Brain microvascular endothelial cell (primary cell): ENCODE measurements at regions not wholly inside any gene's neighbourhood (a gene's known extent, or its start where the extent isn't known, plus 50 kb on each side); places are given as distances from the start of the nearest gene placed in this dataset.

ENCODE experiments used
- DNase-seq: peaks from one replicate; pipeline ENCODE4 v3.0.0-alpha.2; 2020
- H3K27ac ChIP-seq: fragments of 250-450 bp; sonication (Bioruptor Pico); 2 replicates; pipeline ENCODE4 v1.5.1; 2020; ENCODE audit warnings: mild to moderate bottlenecking, moderate library complexity
- H3K27me3 ChIP-seq: fragments of 250-450 bp; sonication (Bioruptor Pico); replicated peaks from 2 replicates; pipeline ENCODE4 v1.5.1; 2020; ENCODE audit warnings: mild to moderate bottlenecking
- H3K36me3 ChIP-seq: fragments of 250-450 bp; sonication (Bioruptor Pico); replicated peaks from 2 replicates; pipeline ENCODE4 v1.5.1; 2020; ENCODE audit warnings: mild to moderate bottlenecking
- H3K4me3 ChIP-seq: 2 replicates; pipeline ENCODE4 v1.5.1; 2011; ENCODE audit warnings: low read depth, mild to moderate bottlenecking, control low read depth, low read length, moderate library complexity
- CTCF ChIP-seq: IDR thresholded peaks from 2 replicates; pipeline ENCODE4 v1.5.1; 2011; ENCODE audit warnings: low read depth, mild to moderate bottlenecking, moderate library complexity, low read length, control low read depth, inconsistent platforms; ENCODE audit errors: missing control alignments
- in situ Hi-C: cut with HindIII; loops from 2 replicates; pipeline ENCODE4 v1.10.0; 2017; ENCODE audit warnings: low sequenced_read_pairs, low pct_ligation_motif_present

GRCh38 chr10:131546086-131546810 is 234.7 kb upstream of the TCERG1L start:
- Histone ChIP-seq H3K27me3 (no peaks in the 10 kb centered on the region), H3K4me3 (no peak overlapping the region), H3K36me3 (no peaks in the 10 kb centered on the region), H3K27ac (no peak overlapping the region)
- in situ Hi-C loops: no loop called here
- no peak for DNase-seq
- no peak for TF ChIP-seq CTCF

- Histone ChIP-seq H3K36me3 (no peaks in the 10 kb centered on the region), H3K27ac (no peak overlapping the region), H3K4me3 (no peak overlapping the region), H3K27me3 (no peaks in the 10 kb centered on the region)
- DNase-seq: no peak
- no peak for TF ChIP-seq CTCF
- in situ Hi-C loops: no loop called here
Measured at GRCh38 chr10:131547129-131547799, 235.7 kb upstream of the TCERG1L start.

- Histone ChIP-seq H3K27me3 (no peaks in the 10 kb centered on the region), H3K36me3 (no peaks in the 10 kb centered on the region), H3K4me3 (no peak overlapping the region), H3K27ac (no peak overlapping the region)
- DNase-seq: no peak
- in situ Hi-C loops: no loop called here
- TF ChIP-seq CTCF: no peak
Measured at GRCh38 chr10:131548176-131548575, 236.7 kb upstream of the TCERG1L start.

- H3K4me3 ChIP-seq: no peak overlapping the region
- no peak for TF ChIP-seq CTCF
- H3K36me3 ChIP-seq: no peaks in the 10 kb centered on the region
- no peak overlapping the region for H3K27ac ChIP-seq
- no peaks in the 10 kb centered on the region for H3K27me3 ChIP-seq
- DNase-seq: no peak
- in situ Hi-C loops: no loop called here
Measured at GRCh38 chr10:131549116-131549515, 237.6 kb upstream of the TCERG1L start.

- H3K27ac ChIP-seq: no peak overlapping the region
- no peak overlapping the region for H3K4me3 ChIP-seq
- no peak for TF ChIP-seq CTCF
- no peak for DNase-seq
- H3K27me3 ChIP-seq: no peaks in the 10 kb centered on the region
- H3K36me3 ChIP-seq: no peaks in the 10 kb centered on the region
- in situ Hi-C loops: no loop called here
Measured at GRCh38 chr10:131553121-131553520, 241.6 kb upstream of the TCERG1L start.
